ENCODE measurements at regions not wholly inside any gene's neighbourhood (a gene's known extent, or its start where the extent isn't known, plus 50 kb on each side); places are given as distances from the start of the nearest gene placed in this dataset.

DNA sequence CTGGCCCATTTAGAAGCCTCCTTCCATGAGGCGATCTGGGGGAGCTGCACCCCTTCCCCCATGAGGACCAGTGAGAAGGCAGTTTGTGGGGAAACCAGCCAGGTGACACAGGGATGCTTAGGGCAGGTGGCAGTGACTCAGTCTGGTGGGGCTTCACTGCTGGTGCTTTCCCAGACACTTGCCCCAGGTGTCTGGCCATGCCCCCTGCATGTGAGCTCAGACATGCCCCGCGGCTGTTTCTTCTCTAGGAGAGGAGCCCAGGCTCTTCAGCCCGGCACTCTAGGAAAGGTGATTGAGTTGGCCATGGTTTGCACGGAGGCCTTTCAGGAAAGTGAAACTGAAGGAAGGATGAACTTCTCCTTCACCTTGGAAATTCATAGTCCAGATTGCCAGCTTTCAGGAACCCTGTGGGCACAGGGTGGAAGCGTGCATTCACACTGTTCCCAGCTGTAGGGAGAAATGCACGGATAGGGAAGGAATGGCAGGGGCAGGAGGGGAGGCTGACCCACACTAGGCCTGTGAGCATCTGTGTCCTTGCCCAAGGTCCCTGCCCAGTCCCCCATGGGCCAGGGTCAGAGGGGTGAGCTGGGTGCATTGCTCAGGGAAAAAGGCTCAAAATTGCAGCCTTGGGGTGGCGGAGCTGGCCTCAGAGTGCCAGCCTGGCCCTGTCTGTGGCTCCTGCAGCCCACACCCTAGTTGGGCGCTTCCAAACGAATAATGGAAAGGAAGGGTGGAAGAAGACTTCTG is 359.1 kb downstream of the GLRX3 start:
- Mint-ChIP-seq H3K4me3 (no peak overlapping the region), H3K36me3 (ENCODE audit: low read depth) (no peaks in the 10 kb centered on the region)
- no peak for DNase-seq

GRCh38 chr10:130495891-130496636 is 359.9 kb downstream of the GLRX3 start:
- Mint-ChIP-seq H3K27ac (no peak overlapping the region), H3K27me3 (peaks cover 12% of the 10 kb centered on the region), H3K4me3 (no peak overlapping the region), H3K4me1 (no peaks in the 10 kb centered on the region), H3K36me3 (ENCODE audit: low read depth) (no peaks in the 10 kb centered on the region)
- DNase-seq (no peak), ATAC-seq (no peak)
- no peaks in the 10 kb centered on the region for H3K9me3 ChIP-seq (ENCODE audit: control insufficient read depth, low read length, poor library complexity, severe bottlenecking)

More for the DNA sequence above, 359.1 kb downstream of the GLRX3 start:
- no peak overlapping the region for H3K27ac Mint-ChIP-seq
- H3K4me1 Mint-ChIP-seq: no peaks in the 10 kb centered on the region
- no peaks in the 10 kb centered on the region for H3K9me3 ChIP-seq (ENCODE audit: control insufficient read depth, low read length, poor library complexity, severe bottlenecking)
- ATAC-seq: no peak
- H3K27me3 Mint-ChIP-seq: peaks cover 10% of the 10 kb centered on the region

GRCh38 chr10:130497056-130498010 is 361.1 kb downstream of the GLRX3 start:
- no peaks in the 10 kb centered on the region for H3K36me3 Mint-ChIP-seq (ENCODE audit: low read depth)
- no peak for DNase-seq
- no peaks in the 10 kb centered on the region for H3K4me1 Mint-ChIP-seq
- H3K27ac Mint-ChIP-seq: no peak overlapping the region
- H3K9me3 ChIP-seq (ENCODE audit: control insufficient read depth, low read length, poor library complexity, severe bottlenecking): no peaks in the 10 kb centered on the region
- no peak for ATAC-seq
- H3K27me3 Mint-ChIP-seq: peaks cover 12% of the 10 kb centered on the region
- H3K4me3 Mint-ChIP-seq: no peak overlapping the region

- H3K36me3 Mint-ChIP-seq (ENCODE audit: low read depth): no peaks in the 10 kb centered on the region
- no peaks in the 10 kb centered on the region for H3K4me1 Mint-ChIP-seq
- peaks cover 12% of the 10 kb centered on the region for H3K27me3 Mint-ChIP-seq
- DNase-seq (no peak), ATAC-seq (no peak)
- H3K9me3 ChIP-seq (ENCODE audit: control insufficient read depth, low read length, poor library complexity, severe bottlenecking): no peaks in the 10 kb centered on the region
- no peak overlapping the region for H3K27ac Mint-ChIP-seq
- no peak overlapping the region for H3K4me3 Mint-ChIP-seq
Measured at GRCh38 chr10:130498042-130498441, 361.9 kb downstream of the GLRX3 start.

DNA sequence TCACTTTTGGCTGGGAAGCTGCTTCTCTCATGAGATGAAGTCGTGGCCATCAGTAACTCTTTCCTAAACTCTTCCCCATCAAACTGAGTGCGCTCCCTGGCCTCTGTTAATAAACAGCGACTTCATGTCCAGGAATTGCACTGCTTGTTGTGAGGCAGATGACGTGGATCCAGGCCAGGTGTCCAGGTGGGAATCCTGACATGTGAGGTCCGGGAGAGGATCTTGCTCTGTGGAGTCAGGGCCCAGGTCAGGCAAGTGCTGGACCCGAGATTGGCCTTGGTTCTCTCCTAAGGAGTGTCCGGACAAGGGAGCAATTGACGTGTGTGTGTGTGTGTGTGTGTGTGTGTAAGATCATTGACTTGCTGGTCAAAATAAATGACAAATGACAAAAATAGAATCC is 362.7 kb downstream of the GLRX3 start:
- Mint-ChIP-seq H3K4me3 (no peak overlapping the region), H3K4me1 (no peaks in the 10 kb centered on the region), H3K27me3 (peaks cover 12% of the 10 kb centered on the region), H3K36me3 (ENCODE audit: low read depth) (no peaks in the 10 kb centered on the region), H3K27ac (no peak overlapping the region)
- ATAC-seq (no peak), DNase-seq (no peak)
- no peaks in the 10 kb centered on the region for H3K9me3 ChIP-seq (ENCODE audit: control insufficient read depth, low read length, poor library complexity, severe bottlenecking)

- no peaks in the 10 kb centered on the region for H3K9me3 ChIP-seq (ENCODE audit: control insufficient read depth, low read length, poor library complexity, severe bottlenecking)
- Mint-ChIP-seq H3K27ac (no peak overlapping the region), H3K4me1 (no peaks in the 10 kb centered on the region), H3K36me3 (ENCODE audit: low read depth) (no peaks in the 10 kb centered on the region), H3K4me3 (no peak overlapping the region), H3K27me3 (peaks cover 12% of the 10 kb centered on the region)
- DNase-seq: no peak
- no peak for ATAC-seq
Measured at GRCh38 chr10:130499541-130499940, 363.4 kb downstream of the GLRX3 start.

DNA sequence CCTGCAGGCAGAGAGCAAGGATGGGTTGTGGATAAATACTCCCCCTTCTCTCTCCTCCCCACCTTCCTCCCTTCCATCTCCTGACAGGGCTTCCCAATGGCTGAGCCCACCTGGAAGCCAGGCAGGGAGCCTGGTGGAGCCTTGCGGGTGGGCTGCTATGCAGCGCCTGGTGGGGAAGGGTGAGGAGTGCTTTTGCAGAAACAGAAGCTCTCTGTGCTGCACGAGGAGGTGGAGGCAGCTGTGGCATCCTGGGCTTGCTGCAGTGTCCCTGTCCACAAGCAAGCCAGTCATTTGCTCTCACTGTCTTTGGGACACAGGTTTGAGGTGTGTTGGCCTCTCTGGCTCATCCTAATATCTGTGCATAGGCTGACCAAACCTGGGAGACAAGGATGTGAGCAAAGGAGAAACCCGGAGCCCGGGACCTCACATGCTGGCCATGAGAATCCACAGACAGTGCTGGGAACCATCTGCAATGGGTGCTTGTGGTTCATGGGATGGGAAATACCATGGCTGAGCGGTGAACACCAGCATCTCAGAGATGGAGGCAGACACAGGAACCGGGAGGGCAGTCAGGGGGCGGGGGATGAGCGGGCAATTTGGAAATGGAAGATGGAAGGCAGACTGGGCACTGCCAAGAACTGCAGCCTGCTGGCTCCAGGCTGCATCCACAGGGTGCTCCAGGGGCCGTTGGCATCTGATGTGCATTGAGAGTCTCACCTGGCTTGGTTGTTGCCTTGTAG is 364.2 kb downstream of the GLRX3 start:
- DNase-seq: no peak
- Mint-ChIP-seq H3K27ac (no peak overlapping the region), H3K4me1 (no peaks in the 10 kb centered on the region), H3K4me3 (no peak overlapping the region), H3K36me3 (ENCODE audit: low read depth) (no peaks in the 10 kb centered on the region), H3K27me3 (peaks cover 12% of the 10 kb centered on the region)
- H3K9me3 ChIP-seq (ENCODE audit: control insufficient read depth, low read length, poor library complexity, severe bottlenecking): no peaks in the 10 kb centered on the region
- ATAC-seq: no peak

- H3K27me3 Mint-ChIP-seq: peaks cover 41% of the 10 kb centered on the region
- H3K4me3 Mint-ChIP-seq: no peak overlapping the region
- H3K9me3 ChIP-seq (ENCODE audit: control insufficient read depth, low read length, poor library complexity, severe bottlenecking): no peaks in the 10 kb centered on the region
- ATAC-seq (no peak), DNase-seq (no peak)
- no peak overlapping the region for H3K27ac Mint-ChIP-seq
- no peaks in the 10 kb centered on the region for H3K4me1 Mint-ChIP-seq
- H3K36me3 Mint-ChIP-seq (ENCODE audit: low read depth): no peaks in the 10 kb centered on the region
Measured at GRCh38 chr10:130507461-130507860, 371.3 kb downstream of the GLRX3 start.

DNA sequence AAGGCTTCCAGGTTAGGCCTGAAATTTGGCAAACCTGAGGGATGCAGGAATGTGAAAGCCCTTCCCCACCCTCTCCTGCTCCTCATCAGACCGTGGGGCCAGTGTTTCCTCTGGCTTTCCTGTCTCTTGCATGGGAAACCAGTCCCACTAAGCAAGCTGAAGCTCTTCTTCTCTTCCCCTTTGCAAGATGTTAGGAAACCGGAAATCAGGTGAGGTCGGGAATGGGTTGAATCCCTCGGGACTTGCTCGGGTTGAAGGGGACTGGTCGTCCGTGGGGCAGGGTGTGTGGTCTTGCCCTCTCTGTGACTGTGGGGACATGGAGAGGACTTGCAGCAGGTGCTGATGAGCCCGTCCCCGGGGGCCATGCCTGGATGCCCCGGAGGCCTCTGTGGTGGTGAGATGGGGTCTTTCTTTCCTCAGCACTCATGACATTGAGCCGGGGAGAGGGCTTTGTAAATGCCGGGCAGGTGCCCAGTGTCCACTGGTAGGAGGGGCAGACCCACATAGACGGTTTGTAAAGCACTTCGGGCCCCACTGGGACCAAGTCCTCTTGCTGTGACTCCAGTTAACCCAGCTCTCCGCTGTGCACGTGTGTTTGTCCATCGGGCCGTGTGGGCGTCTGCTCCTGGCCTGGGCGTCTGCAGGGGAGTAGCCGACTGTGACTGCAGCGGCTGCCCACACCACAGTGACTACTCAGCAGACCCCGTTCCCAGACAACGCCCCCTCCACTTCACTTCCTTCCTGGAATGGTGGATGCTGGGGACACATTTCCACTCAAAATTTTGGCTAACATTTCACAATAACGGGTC is 373.9 kb downstream of the GLRX3 start:
- Mint-ChIP-seq H3K4me1 (no peaks in the 10 kb centered on the region), H3K4me3 (no peak overlapping the region), H3K36me3 (ENCODE audit: low read depth) (no peaks in the 10 kb centered on the region), H3K27me3 (peaks cover 53% of the 10 kb centered on the region), H3K27ac (no peak overlapping the region)
- H3K9me3 ChIP-seq (ENCODE audit: control insufficient read depth, low read length, poor library complexity, severe bottlenecking): no peaks in the 10 kb centered on the region
- DNase-seq: no peak
- ATAC-seq: no peak

- DNase-seq: no peak
- H3K4me3 Mint-ChIP-seq: no peak overlapping the region
- H3K27me3 Mint-ChIP-seq: peaks cover 53% of the 10 kb centered on the region
- no peaks in the 10 kb centered on the region for H3K4me1 Mint-ChIP-seq
- H3K9me3 ChIP-seq (ENCODE audit: control insufficient read depth, low read length, poor library complexity, severe bottlenecking): no peaks in the 10 kb centered on the region
- no peaks in the 10 kb centered on the region for H3K36me3 Mint-ChIP-seq (ENCODE audit: low read depth)
- no peak for ATAC-seq
- H3K27ac Mint-ChIP-seq: no peak overlapping the region
Measured at GRCh38 chr10:130510755-130511154, 374.6 kb downstream of the GLRX3 start.

- H3K36me3 Mint-ChIP-seq (ENCODE audit: low read depth): no peaks in the 10 kb centered on the region
- H3K4me3 Mint-ChIP-seq: no peak overlapping the region
Measured at GRCh38 chr10:130511766-130512165, 375.6 kb downstream of the GLRX3 start.

DNA sequence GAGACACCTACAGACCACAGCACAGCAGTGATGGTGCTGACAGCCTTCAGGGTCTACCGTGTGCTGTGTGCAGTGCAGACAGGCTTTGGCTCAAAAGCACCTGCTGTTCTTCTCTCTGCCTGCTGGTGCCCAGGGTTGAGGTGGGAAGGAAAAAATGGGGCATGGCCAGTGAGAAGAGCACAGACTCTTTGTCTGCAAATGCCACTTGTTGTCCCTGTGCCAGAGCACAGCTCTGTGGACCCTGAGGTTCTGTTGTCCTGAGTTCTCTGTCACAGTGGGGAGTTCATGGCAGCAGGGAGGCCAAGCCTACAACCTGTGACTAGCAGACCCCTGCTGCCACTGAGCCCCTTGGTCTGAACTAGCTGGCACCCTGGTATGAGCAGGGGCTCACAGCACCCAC is 376.7 kb downstream of the GLRX3 start:
- H3K27ac Mint-ChIP-seq: no peak overlapping the region
- no peak overlapping the region for H3K4me3 Mint-ChIP-seq
- no peaks in the 10 kb centered on the region for H3K9me3 ChIP-seq (ENCODE audit: control insufficient read depth, low read length, poor library complexity, severe bottlenecking)
- H3K4me1 Mint-ChIP-seq: no peaks in the 10 kb centered on the region
- H3K27me3 Mint-ChIP-seq: peaks cover 45% of the 10 kb centered on the region
- no peak for DNase-seq
- no peaks in the 10 kb centered on the region for H3K36me3 Mint-ChIP-seq (ENCODE audit: low read depth)
- no peak for ATAC-seq

More at GRCh38 chr10:130511766-130512165, 375.6 kb downstream of the GLRX3 start:
- Mint-ChIP-seq H3K4me1 (no peaks in the 10 kb centered on the region), H3K27me3 (peaks cover 48% of the 10 kb centered on the region), H3K27ac (no peak overlapping the region)
- H3K9me3 ChIP-seq (ENCODE audit: control insufficient read depth, low read length, poor library complexity, severe bottlenecking): no peaks in the 10 kb centered on the region
- ATAC-seq: no peak
- no peak for DNase-seq

All from T-helper 17 cell (primary cell).